NCI-H1436 treated with DMSO at 0.1 percent for 48 hours (cell line): ENCODE measurements at regions not wholly inside any gene's neighbourhood (a gene's known extent, or its start where the extent isn't known, plus 50 kb on each side); places are given as distances from the start of the nearest gene placed in this dataset.

Experiments
- DNase-seq: peaks from one replicate; lab custom pipeline; 2025; lab: John Stamatoyannopoulos, UW

DNA sequence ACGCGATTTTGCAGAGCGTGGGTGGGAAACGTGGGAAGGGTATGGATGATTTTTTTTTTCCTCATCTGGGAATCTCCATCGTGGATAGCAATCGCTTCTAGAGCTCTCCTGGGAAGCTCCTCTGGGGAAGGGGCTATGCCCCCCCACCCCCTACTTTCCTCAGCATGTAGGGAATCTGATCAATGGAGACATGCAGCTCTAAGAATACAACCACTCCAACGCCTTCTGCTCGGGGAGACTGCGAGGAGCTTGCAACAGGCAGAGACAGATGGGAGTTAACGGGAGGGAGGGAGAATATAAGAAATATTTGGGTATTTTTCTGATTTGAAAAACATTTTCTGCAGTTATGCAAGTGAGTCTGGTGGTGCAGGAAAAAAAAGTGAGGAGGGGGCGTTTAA lies 104.6 kb upstream of the HSD17B12 start:
- DNase-seq, result no peak

DNA sequence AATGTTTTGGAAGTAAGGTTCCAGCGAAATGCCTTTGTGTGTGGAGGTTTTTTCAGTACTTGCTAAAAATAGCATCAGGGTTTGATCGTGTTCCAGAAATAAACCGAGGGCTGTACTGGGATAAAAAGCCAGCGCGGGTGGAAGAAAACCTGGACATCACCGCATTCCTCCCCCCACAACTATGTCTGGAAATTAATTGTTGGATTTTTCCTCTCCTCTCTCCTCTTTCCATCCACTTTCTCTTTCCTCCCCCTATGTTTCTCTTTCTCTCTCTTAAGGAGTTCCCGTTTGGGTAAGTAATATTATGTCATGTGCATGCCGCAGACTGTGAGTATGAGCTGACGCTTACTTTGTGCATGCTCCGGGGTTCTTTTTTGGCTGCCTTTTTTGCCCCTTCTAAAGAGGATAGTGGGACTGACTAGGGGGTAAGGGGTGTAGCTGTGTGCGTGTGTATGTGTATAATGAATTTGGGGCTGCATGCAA lies 104.2 kb upstream of the HSD17B12 start:
- no peak for DNase-seq

- DNase-seq, result no peak
Measured at GRCh38 chr11:43576803-43577521, 103.6 kb upstream of the HSD17B12 start.

DNA sequence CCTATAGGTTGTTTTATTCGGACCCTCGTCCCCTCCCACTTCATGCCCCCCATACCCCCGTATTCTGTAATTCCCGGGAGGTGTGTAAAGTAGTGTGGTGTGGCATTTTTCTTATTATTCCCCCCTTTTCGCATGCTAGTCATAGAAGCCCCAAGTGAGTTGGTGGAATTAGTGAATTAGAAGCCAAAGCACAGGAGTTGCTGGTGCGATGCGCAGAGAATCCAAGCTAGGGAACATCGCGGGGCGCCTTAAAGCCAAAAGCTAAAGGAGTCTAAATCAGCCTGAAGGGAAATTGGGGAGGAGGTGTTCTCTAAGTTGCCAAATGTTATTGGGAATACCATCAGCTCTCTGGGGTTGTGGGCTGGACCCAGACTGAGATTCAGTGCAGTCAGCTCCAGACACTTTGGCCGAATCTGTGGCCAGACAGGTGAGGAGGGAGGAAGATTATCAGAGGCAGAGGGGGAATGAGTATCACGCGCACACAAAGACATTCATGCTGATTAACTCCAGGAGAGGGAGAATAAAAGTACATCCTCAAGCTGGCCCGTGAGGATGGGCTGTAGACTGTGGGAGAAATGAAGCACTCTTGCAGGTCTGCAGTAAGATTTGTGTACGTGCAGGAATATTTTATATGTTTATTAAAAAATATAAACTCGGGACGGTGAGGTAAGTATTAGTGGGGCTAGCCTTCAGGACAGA lies 102.8 kb upstream of the HSD17B12 start:
- DNase-seq, result no peak

- no peak for DNase-seq
Measured at GRCh38 chr11:43578346-43579170, 102.0 kb upstream of the HSD17B12 start.

GRCh38 chr11:43579171-43579918 lies 101.2 kb upstream of the HSD17B12 start:
- DNase-seq, result no peak

DNA sequence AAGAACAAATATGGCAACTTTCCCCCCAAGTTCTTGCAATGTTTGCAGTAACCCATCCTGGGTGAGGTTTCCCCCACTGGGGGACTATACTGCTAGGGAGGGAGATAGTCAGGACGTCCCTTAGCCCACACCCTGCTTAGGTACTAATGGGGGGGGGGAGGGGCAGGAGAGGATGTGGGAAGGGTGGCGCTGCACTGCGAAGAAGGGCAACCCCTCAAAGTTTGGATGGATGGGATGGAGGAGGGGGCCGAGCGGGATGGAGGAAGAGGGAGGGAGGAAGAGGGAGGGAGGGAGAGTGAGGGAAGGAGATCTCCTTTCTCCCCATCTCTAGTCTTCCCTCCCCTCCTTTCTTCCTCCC lies 100.6 kb upstream of the HSD17B12 start:
- DNase-seq, result no peak

GRCh38 chr11:43580735-43581369 lies 99.7 kb upstream of the HSD17B12 start:
- DNase-seq, result no peak

GRCh38 chr11:43581370-43582023 lies 99.0 kb upstream of the HSD17B12 start:
- no peak for DNase-seq

- DNase-seq, result no peak
Measured at GRCh38 chr11:43582024-43582862, 98.3 kb upstream of the HSD17B12 start.

GRCh38 chr11:43582863-43583462 lies 97.6 kb upstream of the HSD17B12 start:
- no peak for DNase-seq

DNA sequence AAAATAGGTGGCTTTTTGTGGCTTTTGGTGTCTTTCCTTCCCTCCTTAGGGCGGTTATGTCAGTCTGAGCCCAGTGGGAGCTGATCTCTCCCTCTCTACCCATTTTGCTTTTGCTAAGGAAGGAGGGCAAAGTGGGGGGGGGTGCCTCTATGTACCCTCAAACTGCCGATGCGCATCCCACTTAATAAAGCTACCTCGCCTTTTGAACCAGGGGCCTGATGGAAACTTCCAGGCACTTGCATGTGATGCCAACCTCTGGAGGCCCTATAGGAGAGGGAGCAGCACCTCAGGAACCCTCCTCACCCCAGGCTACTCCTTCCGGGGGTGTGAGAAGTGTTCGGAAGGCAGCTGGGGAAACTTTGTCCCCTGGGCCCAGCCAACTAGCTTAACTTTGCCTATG lies 97.0 kb upstream of the HSD17B12 start:
- no peak for DNase-seq

DNA sequence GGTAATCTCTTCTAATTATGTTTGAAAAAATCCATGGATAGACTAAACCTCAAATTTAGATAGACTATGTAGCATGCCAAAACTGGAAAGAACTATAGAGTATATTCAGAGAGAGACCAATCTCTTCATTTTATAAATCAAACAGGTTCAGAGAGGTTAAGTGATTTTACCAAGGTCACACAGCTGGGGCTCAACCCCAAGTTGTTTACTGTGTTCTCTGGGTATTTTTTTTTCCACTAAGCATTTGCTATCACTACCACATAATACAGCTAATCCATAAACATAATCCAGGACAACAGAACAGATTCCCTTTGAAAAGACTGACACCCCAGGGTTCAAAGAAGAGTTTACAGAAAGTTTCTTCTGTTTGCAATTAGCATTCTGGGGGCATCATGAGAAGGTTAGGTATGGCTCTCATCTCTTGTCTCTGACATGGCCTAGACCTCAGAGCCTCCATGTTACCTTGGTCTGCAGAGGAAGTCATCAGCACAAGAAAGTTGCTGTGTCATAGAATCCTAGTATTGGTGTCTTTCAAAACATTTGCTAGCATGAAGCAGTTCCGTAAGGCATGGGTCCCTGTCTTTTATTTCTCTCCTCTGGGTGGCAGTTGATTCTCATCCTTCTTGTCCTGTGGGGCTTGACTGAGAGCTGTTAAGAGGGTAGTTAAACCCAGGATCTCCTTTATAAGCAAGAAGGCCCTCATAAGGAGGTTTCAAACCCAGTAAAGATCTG lies 94.5 kb upstream of the HSD17B12 start:
- DNase-seq, result no peak

DNA sequence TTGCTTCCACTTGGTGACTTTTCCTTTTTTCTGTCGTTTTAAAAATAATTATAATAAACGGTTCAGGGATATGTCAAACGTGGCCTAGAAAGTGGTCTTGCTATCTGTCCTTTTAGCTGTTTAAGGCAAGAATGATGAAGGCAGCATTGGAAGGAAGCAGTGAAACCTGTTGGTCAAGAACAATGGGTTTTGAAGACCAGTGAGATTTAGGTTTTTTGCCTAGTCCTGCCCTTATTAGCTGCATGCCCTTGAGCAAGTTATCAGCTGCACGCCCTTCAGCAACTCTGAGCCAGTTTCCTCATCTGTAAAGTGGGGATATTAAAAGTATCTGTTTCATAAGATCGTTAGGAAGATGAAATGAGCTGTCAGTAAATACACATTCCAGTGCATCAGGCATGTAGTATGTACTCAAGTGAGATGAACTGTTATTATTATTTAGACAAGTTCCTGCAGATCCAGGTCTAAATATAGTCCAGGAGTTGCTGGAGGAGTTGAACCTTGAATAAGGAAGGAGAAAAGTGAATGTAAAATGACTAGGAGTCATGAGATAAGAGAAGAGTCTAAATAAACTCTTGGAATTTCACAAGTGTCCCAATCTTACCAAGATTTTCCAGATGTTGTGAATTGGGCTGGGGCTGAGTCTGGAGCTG lies 90.8 kb upstream of the HSD17B12 start:
- no peak for DNase-seq

- DNase-seq, result no peak
Measured at GRCh38 chr11:43601511-43601910, 79.0 kb upstream of the HSD17B12 start.

DNA sequence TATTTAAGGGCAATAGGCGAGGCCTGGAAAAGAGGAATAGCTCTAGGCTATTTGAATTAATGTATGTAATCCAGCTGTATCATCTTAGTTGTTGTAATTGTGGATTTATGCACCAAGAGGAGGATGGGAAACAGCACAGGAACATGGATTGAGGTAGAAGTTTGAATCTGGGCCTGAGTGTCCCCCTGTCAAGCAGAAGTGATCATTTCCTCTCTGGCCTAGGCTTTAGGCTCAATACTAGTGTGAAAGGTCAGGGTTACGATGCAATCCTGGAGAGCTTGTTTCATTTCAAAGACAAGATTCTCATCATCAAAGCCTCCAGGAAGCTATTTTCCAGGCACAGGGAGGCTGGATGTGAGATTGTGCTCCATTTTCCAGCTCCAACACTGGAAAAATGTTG lies 77.9 kb upstream of the HSD17B12 start:
- DNase-seq, result no peak

- DNase-seq, result no peak
Measured at GRCh38 chr11:43614214-43614613, 66.3 kb upstream of the HSD17B12 start.

GRCh38 chr11:43619863-43620505 lies 60.6 kb upstream of the HSD17B12 start:
- DNase-seq, result no peak
